ENCODE measurements at regions not wholly inside any gene's neighbourhood (a gene's known extent, or its start where the extent isn't known, plus 50 kb on each side); places are given as distances from the start of the nearest gene placed in this dataset.

DNA sequence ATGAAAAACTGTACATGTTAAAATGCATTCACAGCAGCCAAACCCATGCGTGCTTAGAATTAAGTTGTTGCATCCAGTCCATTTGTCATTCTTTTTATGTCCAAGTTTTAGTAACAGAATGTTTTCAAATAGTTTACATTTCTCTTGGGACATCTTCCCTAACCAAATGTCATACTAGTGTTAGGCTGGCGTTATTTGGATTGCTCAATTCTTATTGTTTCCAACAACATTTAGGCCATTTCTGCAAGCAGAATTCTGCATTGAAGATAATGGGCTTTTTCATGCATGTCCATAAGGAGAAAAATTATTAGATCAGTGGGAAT, 203.0 kb downstream of the HIBADH start:
- TF ChIP-seq ZNF180 (CRISPR knock-in tag; IDR thresholded peaks at IDR 0.05; ENCODE audit: borderline replicate concordance, low read depth) (no peak), RNF2 (conservative IDR thresholded peaks at IDR 0.05; ENCODE audit: low read depth) (no peak), EHMT2 (IDR thresholded peaks at IDR 0.05; ENCODE audit: borderline replicate concordance, low read depth, low read length) (no peak)
- TF ChIP-seq, protein P1, sequence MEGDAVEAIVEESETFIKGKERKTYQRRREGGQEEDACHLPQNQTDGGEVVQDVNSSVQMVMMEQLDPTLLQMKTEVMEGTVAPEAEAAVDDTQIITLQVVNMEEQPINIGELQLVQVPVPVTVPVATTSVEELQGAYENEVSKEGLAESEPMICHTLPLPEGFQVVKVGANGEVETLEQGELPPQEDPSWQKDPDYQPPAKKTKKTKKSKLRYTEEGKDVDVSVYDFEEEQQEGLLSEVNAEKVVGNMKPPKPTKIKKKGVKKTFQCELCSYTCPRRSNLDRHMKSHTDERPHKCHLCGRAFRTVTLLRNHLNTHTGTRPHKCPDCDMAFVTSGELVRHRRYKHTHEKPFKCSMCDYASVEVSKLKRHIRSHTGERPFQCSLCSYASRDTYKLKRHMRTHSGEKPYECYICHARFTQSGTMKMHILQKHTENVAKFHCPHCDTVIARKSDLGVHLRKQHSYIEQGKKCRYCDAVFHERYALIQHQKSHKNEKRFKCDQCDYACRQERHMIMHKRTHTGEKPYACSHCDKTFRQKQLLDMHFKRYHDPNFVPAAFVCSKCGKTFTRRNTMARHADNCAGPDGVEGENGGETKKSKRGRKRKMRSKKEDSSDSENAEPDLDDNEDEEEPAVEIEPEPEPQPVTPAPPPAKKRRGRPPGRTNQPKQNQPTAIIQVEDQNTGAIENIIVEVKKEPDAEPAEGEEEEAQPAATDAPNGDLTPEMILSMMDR (CRISPR knock-in tag; IDR thresholded peaks at IDR 0.05): no peak
